Liver (tissue), 8 donors: ENCODE measurements at regions not wholly inside any gene's neighbourhood (a gene's known extent, or its start where the extent isn't known, plus 50 kb on each side); places are given as distances from the start of the nearest gene placed in this dataset.

Experiments used
- DNase-seq: peaks from one replicate; pipeline ENCODE4 v3.0.0-alpha.2; 2017; ENCODE audit warnings: low spot score
- H3K27ac ChIP-seq, 2 donors: one replicate each; pipeline ENCODE4 v1.7.0; 2013; ENCODE audit warnings: inconsistent platforms in 2 of 2, low read length in 2 of 2, control low read depth in 1 of 2, low read depth in 1 of 2, mild to moderate bottlenecking in 1 of 2
- H3K27me3 ChIP-seq, 4 donors: one replicate each; pipeline versions ENCODE4 v1.6.1 to v1.7.0; 2013; ENCODE audit warnings: low read length in 3 of 4, inconsistent platforms in 1 of 4, mild to moderate bottlenecking in 1 of 4, moderate library complexity in 1 of 4; ENCODE audit not compliant: control insufficient read depth in 4 of 4, insufficient read depth in 4 of 4
- H3K36me3 ChIP-seq, 4 donors: one replicate each; pipeline versions ENCODE4 v1.6.1 to v1.7.0; 2013; ENCODE audit warnings: low read length in 3 of 4, mild to moderate bottlenecking in 3 of 4, low read depth in 1 of 4, moderate library complexity in 1 of 4; ENCODE audit not compliant: control insufficient read depth in 4 of 4, insufficient read depth in 3 of 4
- H3K4me1 ChIP-seq, 4 donors: one replicate each; pipeline versions ENCODE4 v1.6.1 to v1.7.0; 2013; ENCODE audit warnings: low read length in 3 of 4, mild to moderate bottlenecking in 3 of 4, moderate library complexity in 1 of 4; ENCODE audit not compliant: control insufficient read depth in 4 of 4, insufficient read depth in 4 of 4
- H3K4me3 ChIP-seq, 3 donors: one replicate each; pipeline versions ENCODE4 v1.6.1 to v1.7.0; 2013; ENCODE audit warnings: low read length in 3 of 3, control low read depth in 1 of 3, low read depth in 1 of 3, mild to moderate bottlenecking in 1 of 3
- H3K9ac ChIP-seq, 2 donors: one replicate each; pipeline ENCODE4 v1.7.0; 2013; ENCODE audit warnings: low read length in 2 of 2, mild to moderate bottlenecking in 2 of 2, moderate library complexity in 2 of 2, control low read depth in 1 of 2, low read depth in 1 of 2
- H3K9me3 ChIP-seq, 4 donors: one replicate each; pipeline versions ENCODE4 v1.6.1 to v1.7.0; 2013; ENCODE audit warnings: low read length in 3 of 4; ENCODE audit not compliant: control insufficient read depth in 4 of 4
- FOXA1 ChIP-seq: IDR thresholded peaks from 2 replicates; pipeline ENCODE4 v1.6.1; 2016; ENCODE audit warnings: antibody characterized with exemption
- FOXA2 ChIP-seq: IDR thresholded peaks from 2 replicates; pipeline ENCODE4 v1.6.1; 2016; ENCODE audit warnings: antibody characterized with exemption
- HNF4A ChIP-seq, 2 donors: conservative IDR thresholded peaks; 2 replicates each; pipeline ENCODE4 v1.6.1; 2016; ENCODE audit warnings: antibody characterized with exemption in 2 of 2, mild to moderate bottlenecking in 2 of 2
- HNF4G ChIP-seq: IDR thresholded peaks from 2 replicates; pipeline ENCODE4 v1.6.1; 2016; ENCODE audit warnings: antibody characterized with exemption
- NR2F2 ChIP-seq: IDR thresholded peaks from 2 replicates; pipeline ENCODE4 v1.6.1; 2016; ENCODE audit warnings: antibody characterized with exemption
- RXRA ChIP-seq, 2 donors: IDR thresholded peaks; 2 replicates each; pipeline ENCODE4 v1.6.1; 2017 to 2018; ENCODE audit warnings: antibody characterized with exemption in 2 of 2, mild to moderate bottlenecking in 1 of 2
- SP1 ChIP-seq: IDR thresholded peaks from 2 replicates; pipeline ENCODE4 v1.6.1; 2018; ENCODE audit warnings: antibody characterized with exemption, mild to moderate bottlenecking
- TAF1 ChIP-seq: conservative IDR thresholded peaks from 2 replicates; pipeline ENCODE4 v1.6.1; 2016; ENCODE audit warnings: antibody characterized with exemption, mild to moderate bottlenecking
- YY1 ChIP-seq: IDR thresholded peaks from 2 replicates; pipeline ENCODE4 v1.6.1; 2016; ENCODE audit warnings: antibody characterized with exemption, mild to moderate bottlenecking
- ZBTB33 ChIP-seq: IDR thresholded peaks from 2 replicates; pipeline ENCODE4 v1.6.1; 2016; ENCODE audit warnings: antibody characterized with exemption
- WGBS: extraction: QIAGEN DNeasy Blood & Tissue Kit; methylation state at CpG from one replicate; pipeline ENCODE4 v1.1.7; 2013; 5-methylcytosine and 5-hydroxymethylcytosine counted together
- TF ChIP-seq, protein P1 (sequence below): IDR thresholded peaks from 2 replicates; pipeline ENCODE4 v1.6.1; 2016; ENCODE audit warnings: antibody characterized with exemption
- TF ChIP-seq, protein P2 (sequence below): IDR thresholded peaks from 2 replicates; pipeline ENCODE4 v1.6.1; 2016; ENCODE audit warnings: antibody characterized with exemption
- TF ChIP-seq, protein P3 (sequence below): fragments of 150-350 bp; IDR thresholded peaks from 2 replicates; pipeline ENCODE4 v1.5.1; 2017; ENCODE audit warnings: improper control_type of control experiment, low read depth, low read length; ENCODE audit not compliant: missing input control
- donor health status: healthy.
- donor health status: healthy.
- donor health status: healthy.
- donor health status: healthy.
- donor health status: healthy.

DNA sequence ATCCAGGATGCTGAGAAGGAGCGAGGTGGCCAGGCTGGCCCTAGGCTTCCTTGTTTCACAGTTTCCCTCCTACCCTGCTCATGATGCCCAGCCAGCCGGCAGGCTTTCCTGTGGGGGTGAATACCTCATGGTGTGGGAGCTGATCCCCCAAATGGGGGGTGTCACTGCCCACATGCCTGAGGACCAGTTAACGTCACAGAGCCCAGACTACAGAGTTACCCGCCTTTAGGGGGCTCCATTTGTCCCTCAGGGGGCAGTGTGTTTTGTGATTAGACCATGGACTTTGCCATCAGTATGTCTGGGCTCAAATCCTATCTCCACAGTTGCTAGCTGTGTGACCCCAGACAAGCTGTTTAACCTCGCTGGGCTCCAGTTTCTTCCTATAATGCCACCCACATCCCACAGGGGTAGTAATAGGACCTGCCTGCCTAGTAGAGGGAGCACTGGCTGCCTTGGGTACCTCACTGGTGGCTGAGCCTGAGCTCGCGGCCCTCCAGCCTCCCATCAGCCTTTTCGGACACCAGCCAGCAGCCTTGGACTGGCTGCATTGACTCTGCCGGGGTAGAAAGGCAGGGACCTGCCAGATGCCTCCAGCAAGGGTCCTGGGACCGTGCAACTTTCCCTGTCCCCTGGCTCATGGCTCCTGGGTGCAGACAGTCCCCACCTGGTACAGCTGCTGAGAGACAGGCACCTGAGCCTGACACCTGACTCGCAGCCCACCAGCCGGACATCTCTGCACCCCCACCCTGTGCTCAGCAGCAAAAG is 87.5 kb upstream of the GSE1 start:
- Histone ChIP-seq H3K9ac (peak overlapping the region in 1 of 2 donors; percentile 32), H3K27ac (peak overlapping the region; percentile 93), H3K36me3 (no peaks in the 10 kb centered on the region), H3K9me3 (no peaks in the 10 kb centered on the region), H3K4me1 (peaks cover 40 to 84% (median 63%) of the 10 kb centered on the region in 4 donors), H3K4me3 (no peak overlapping the region), H3K27me3 (no peaks in the 10 kb centered on the region)
- 52% methylated on average over 12 of the region's 12 CpGs for WGBS
- TF ChIP-seq, protein P1, sequence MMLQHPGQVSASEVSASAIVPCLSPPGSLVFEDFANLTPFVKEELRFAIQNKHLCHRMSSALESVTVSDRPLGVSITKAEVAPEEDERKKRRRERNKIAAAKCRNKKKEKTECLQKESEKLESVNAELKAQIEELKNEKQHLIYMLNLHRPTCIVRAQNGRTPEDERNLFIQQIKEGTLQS: no peak
- TF ChIP-seq FOXA1: no peak
- no peak for TF ChIP-seq NR2F2
- no peak for TF ChIP-seq FOXA2
- TF ChIP-seq, protein P2, sequence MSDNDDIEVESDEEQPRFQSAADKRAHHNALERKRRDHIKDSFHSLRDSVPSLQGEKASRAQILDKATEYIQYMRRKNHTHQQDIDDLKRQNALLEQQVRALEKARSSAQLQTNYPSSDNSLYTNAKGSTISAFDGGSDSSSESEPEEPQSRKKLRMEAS: no peak
- peak in 1 of 2 donors; percentile 41 for TF ChIP-seq HNF4A (conservative IDR thresholded peaks at IDR 0.05)
- no peak for DNase-seq

DNA sequence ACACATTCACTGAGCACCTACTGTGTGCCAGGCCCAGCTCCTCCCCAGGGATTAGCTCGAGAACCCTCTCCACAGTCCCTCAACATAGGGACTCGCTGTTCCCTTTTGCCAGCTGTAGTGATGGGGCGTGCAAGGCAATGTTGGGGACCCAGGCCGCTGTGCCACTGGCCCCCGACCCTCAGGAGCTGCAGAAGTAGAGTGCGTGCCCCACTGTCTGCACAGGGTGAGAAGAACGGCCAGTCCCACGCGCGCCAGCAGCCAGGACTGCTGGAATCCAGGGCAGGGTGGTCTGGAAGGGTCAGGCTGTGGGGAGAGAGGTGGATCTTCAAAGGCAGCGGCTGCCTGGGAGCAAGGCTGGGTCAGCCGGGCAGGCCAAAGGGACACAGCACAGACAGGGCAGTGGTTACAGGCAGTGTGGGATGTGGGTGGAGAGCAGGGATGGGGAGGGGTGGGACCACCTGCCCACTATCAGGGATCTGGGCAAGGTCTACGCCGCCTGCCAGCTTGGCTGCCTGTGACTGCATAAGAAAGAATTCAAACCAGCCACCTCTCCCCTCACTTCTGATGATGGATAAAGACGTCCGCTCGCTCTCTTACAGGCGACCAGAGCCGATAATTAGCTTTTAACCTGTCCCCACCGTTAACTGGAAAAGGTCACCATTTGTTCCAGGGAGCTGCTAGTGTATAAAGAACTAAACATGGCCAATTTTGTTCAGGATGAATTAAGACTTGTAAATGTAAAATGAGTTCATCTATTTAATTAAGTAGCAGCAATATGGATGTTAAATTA is 86.7 kb upstream of the GSE1 start:
- H3K4me3 ChIP-seq: no peak overlapping the region
- H3K4me1 ChIP-seq: peaks cover 37 to 77% (median 57%) of the 10 kb centered on the region in 4 donors
- no peaks in the 10 kb centered on the region for H3K9me3 ChIP-seq
- H3K27ac ChIP-seq: peak overlapping the region; percentile 93
- DNase-seq: no peak
- WGBS: 68% methylated on average over 20 of the region's 20 CpGs
- H3K27me3 ChIP-seq: no peaks in the 10 kb centered on the region
- no peaks in the 10 kb centered on the region for H3K36me3 ChIP-seq
- no peak for TF ChIP-seq SP1
- TF ChIP-seq YY1: no peak
- TF ChIP-seq, protein P3, sequence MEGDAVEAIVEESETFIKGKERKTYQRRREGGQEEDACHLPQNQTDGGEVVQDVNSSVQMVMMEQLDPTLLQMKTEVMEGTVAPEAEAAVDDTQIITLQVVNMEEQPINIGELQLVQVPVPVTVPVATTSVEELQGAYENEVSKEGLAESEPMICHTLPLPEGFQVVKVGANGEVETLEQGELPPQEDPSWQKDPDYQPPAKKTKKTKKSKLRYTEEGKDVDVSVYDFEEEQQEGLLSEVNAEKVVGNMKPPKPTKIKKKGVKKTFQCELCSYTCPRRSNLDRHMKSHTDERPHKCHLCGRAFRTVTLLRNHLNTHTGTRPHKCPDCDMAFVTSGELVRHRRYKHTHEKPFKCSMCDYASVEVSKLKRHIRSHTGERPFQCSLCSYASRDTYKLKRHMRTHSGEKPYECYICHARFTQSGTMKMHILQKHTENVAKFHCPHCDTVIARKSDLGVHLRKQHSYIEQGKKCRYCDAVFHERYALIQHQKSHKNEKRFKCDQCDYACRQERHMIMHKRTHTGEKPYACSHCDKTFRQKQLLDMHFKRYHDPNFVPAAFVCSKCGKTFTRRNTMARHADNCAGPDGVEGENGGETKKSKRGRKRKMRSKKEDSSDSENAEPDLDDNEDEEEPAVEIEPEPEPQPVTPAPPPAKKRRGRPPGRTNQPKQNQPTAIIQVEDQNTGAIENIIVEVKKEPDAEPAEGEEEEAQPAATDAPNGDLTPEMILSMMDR: no peak
- no peak for TF ChIP-seq FOXA2
- TF ChIP-seq, protein P1: no peak
- no peak for TF ChIP-seq TAF1
- TF ChIP-seq ZBTB33: no peak
- TF ChIP-seq HNF4A (conservative IDR thresholded peaks at IDR 0.05): peak; percentile 38 to 39
- no peak for TF ChIP-seq HNF4G
- TF ChIP-seq RXRA (IDR thresholded peaks at IDR 0.05): peak; percentile 45 to 54
- peak overlapping the region in 1 of 2 donors; percentile 21 for H3K9ac ChIP-seq
